ENCODE measurements at regions not wholly inside any gene's neighbourhood (a gene's known extent, or its start where the extent isn't known, plus 50 kb on each side); places are given as distances from the start of the nearest gene placed in this dataset.

DNA sequence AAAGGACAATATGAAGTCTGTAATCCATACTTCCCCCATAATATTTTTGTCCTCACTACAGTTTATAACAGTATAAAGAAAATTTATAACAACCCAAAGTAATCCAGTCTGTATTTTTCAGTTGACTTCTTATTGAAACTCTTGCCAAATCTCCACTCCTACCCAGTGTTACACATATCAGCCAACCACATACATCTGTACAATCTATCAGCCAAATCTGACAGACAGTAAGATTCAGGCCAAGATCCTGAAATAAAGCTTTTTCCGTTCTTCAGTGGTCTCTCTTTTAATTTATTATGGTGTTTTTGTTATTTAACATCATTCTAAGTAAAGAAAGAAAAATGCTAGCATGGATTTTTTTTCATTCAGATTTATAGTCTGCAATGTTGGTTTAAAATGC lies 2370.9 kb upstream of the RAG2 start:
- no peak for DNase-seq (ENCODE audit: low read depth in 1 of 2, low spot score in 1 of 2)
- Histone ChIP-seq H3K27ac (replicated peaks) (no peak overlapping the region), H3K27me3 (ENCODE audit: insufficient read depth, poor library complexity, severe bottlenecking) (no peaks in the 10 kb centered on the region), H3K4me3 (replicated peaks; ENCODE audit: insufficient read depth, low read length) (no peak overlapping the region)
- no peak for TF ChIP-seq GABPA (IDR thresholded peaks at IDR 0.05; ENCODE audit: low read depth)
- TF ChIP-seq, protein P1, sequence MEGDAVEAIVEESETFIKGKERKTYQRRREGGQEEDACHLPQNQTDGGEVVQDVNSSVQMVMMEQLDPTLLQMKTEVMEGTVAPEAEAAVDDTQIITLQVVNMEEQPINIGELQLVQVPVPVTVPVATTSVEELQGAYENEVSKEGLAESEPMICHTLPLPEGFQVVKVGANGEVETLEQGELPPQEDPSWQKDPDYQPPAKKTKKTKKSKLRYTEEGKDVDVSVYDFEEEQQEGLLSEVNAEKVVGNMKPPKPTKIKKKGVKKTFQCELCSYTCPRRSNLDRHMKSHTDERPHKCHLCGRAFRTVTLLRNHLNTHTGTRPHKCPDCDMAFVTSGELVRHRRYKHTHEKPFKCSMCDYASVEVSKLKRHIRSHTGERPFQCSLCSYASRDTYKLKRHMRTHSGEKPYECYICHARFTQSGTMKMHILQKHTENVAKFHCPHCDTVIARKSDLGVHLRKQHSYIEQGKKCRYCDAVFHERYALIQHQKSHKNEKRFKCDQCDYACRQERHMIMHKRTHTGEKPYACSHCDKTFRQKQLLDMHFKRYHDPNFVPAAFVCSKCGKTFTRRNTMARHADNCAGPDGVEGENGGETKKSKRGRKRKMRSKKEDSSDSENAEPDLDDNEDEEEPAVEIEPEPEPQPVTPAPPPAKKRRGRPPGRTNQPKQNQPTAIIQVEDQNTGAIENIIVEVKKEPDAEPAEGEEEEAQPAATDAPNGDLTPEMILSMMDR (IDR thresholded peaks at IDR 0.05; ENCODE audit: insufficient read depth, low read length): no peak
- TF ChIP-seq POLR2AphosphoS5 (IDR thresholded peaks at IDR 0.05; ENCODE audit: low read depth): no peak
- no peak for TF ChIP-seq SPI1 (IDR thresholded peaks at IDR 0.05; ENCODE audit: borderline replicate concordance, low read depth)
- TF ChIP-seq, protein P2, sequence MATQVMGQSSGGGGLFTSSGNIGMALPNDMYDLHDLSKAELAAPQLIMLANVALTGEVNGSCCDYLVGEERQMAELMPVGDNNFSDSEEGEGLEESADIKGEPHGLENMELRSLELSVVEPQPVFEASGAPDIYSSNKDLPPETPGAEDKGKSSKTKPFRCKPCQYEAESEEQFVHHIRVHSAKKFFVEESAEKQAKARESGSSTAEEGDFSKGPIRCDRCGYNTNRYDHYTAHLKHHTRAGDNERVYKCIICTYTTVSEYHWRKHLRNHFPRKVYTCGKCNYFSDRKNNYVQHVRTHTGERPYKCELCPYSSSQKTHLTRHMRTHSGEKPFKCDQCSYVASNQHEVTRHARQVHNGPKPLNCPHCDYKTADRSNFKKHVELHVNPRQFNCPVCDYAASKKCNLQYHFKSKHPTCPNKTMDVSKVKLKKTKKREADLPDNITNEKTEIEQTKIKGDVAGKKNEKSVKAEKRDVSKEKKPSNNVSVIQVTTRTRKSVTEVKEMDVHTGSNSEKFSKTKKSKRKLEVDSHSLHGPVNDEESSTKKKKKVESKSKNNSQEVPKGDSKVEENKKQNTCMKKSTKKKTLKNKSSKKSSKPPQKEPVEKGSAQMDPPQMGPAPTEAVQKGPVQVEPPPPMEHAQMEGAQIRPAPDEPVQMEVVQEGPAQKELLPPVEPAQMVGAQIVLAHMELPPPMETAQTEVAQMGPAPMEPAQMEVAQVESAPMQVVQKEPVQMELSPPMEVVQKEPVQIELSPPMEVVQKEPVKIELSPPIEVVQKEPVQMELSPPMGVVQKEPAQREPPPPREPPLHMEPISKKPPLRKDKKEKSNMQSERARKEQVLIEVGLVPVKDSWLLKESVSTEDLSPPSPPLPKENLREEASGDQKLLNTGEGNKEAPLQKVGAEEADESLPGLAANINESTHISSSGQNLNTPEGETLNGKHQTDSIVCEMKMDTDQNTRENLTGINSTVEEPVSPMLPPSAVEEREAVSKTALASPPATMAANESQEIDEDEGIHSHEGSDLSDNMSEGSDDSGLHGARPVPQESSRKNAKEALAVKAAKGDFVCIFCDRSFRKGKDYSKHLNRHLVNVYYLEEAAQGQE (IDR thresholded peaks at IDR 0.05; ENCODE audit: insufficient replicate concordance, low read depth): no peak

- H3K27ac ChIP-seq (replicated peaks): no peak overlapping the region
- TF ChIP-seq SPI1 (IDR thresholded peaks at IDR 0.05; ENCODE audit: borderline replicate concordance, low read depth) (no peak), POLR2AphosphoS5 (IDR thresholded peaks at IDR 0.05; ENCODE audit: low read depth) (no peak), GABPA (IDR thresholded peaks at IDR 0.05; ENCODE audit: low read depth) (no peak)
- TF ChIP-seq, protein P1 (IDR thresholded peaks at IDR 0.05; ENCODE audit: insufficient read depth, low read length): no peak
- TF ChIP-seq, protein P2 (IDR thresholded peaks at IDR 0.05; ENCODE audit: insufficient replicate concordance, low read depth): no peak
- no peaks in the 10 kb centered on the region for H3K27me3 ChIP-seq (ENCODE audit: insufficient read depth, poor library complexity, severe bottlenecking)
- H3K4me3 ChIP-seq (replicated peaks; ENCODE audit: insufficient read depth, low read length): no peak overlapping the region
- no peak for DNase-seq (ENCODE audit: low read depth in 1 of 2, low spot score in 1 of 2)
Measured at GRCh38 chr11:38952698-38953097, 2354.7 kb upstream of the RAG2 start.

DNA sequence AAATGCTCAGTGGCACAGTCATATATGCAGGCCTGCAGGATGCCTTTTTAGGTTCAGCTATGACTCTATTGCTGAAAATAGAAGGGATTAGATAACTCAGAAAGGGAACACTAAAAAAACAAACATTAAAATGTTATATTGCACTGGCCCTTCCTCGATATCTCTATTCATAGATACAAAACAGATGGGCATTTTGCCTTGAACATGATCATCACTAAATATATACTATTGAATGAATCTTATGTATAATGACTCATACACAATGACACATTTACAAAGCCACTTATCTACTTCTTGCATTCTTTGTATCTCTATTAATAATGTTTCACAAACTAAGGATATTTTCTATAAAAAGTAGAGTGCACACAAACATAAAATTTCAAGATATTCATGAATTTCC lies 2352.8 kb upstream of the RAG2 start:
- TF ChIP-seq SPI1 (IDR thresholded peaks at IDR 0.05; ENCODE audit: borderline replicate concordance, low read depth): no peak
- TF ChIP-seq, protein P2 (IDR thresholded peaks at IDR 0.05; ENCODE audit: insufficient replicate concordance, low read depth): no peak
- no peak for TF ChIP-seq POLR2AphosphoS5 (IDR thresholded peaks at IDR 0.05; ENCODE audit: low read depth)
- TF ChIP-seq, protein P1 (IDR thresholded peaks at IDR 0.05; ENCODE audit: insufficient read depth, low read length): no peak
- no peak for TF ChIP-seq GABPA (IDR thresholded peaks at IDR 0.05; ENCODE audit: low read depth)
- H3K4me3 ChIP-seq (replicated peaks; ENCODE audit: insufficient read depth, low read length): no peak overlapping the region
- DNase-seq (ENCODE audit: low read depth in 1 of 2, low spot score in 1 of 2): no peak
- H3K27ac ChIP-seq (replicated peaks): no peak overlapping the region
- H3K27me3 ChIP-seq (ENCODE audit: insufficient read depth, poor library complexity, severe bottlenecking): no peaks in the 10 kb centered on the region

Measured in HL-60 (cell line).